ENCODE measurements at regions not wholly inside any gene's neighbourhood (a gene's known extent, or its start where the extent isn't known, plus 50 kb on each side); places are given as distances from the start of the nearest gene placed in this dataset.

- no peak for DNase-seq
Measured at GRCh38 chr7:52320610-52321009, 714.8 kb upstream of the POM121L12 start.

DNA sequence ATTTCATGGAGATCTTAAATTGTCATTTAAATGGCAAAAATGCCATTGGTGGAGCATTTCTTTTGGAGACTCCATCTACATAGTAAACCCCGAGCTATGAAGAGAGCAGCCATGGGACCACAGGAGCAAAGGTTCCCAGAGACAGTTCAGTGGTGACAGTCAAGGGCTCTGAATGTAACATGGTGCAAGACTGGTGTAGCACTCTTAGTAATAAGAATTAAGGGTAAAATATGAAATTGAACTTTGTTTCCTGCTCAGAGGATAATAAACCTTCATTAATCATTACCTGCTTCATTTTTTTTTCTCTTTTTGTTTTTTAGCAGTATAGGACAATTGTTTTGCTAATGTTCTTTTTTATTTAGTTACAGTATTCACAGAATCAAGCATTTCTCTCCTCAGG lies 717.5 kb upstream of the POM121L12 start:
- no peak for DNase-seq

- no peak for DNase-seq
Measured at GRCh38 chr7:52311886-52312285, 723.5 kb upstream of the POM121L12 start.

- DNase-seq = no peak
Measured at GRCh38 chr7:52309631-52310030, 725.8 kb upstream of the POM121L12 start.

- no peak for DNase-seq
Measured at GRCh38 chr7:52302765-52303520, 732.5 kb upstream of the POM121L12 start.

DNA sequence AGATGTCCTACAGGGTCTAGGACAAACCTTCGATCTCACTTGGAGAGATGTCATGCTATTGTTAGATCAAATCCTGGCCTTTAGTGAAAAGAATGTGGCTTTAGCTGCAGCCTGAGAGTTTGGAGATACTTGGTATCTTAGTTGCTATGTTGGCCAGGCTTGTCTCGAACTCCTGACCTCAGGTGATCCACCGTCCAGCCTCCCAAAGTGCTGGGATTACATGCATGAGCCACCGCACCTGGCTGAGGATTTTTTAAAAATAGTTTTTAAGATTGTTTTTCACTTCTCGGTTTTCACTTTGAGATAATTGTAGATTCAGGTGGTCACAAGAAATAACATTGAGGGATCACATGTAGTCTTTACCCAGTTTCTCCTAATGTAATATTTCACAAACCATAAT lies 738.3 kb upstream of the POM121L12 start:
- no peak for DNase-seq

- no peak for DNase-seq
Measured at GRCh38 chr7:52294942-52295341, 740.5 kb upstream of the POM121L12 start.

DNA sequence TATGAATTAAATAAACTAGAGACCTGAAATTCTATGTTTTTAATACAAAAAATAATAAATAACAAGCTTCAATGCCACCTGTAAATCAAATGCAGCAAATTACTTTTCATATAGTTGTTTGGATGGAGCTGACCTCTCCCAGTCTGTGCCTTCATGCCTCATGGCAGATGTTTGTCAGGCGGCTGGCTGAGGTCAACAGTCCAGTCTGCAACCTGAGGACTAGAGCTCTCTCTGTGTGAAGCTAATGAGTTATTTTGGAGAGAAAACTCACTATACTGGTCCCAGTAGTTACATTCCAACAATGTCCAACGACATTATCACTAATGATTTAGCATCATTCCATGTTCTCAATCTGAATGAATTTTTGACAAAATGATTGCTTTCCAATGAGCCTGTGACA lies 746.2 kb upstream of the POM121L12 start:
- DNase-seq = no peak

- no peak for DNase-seq
Measured at GRCh38 chr7:52287698-52288097, 747.7 kb upstream of the POM121L12 start.

DNA sequence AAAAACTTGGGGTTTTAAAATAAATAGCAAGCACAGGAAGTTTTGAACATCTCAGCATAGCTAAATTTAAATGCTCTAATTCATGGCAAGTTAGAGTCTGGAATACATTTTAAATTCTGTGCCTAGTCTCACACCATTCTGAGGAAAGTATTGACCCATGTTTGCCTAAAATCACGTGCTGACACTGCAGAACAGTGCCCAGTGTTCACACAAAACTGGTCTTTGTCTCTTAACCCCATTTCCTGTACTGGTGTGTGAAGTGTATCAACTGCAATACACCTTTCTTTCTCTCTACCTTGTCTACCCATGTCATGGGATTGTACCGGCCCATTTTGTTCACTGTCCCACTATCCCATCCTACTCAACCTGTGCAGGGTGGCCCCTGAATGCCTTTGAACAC lies 749.7 kb upstream of the POM121L12 start:
- no peak for DNase-seq

DNA sequence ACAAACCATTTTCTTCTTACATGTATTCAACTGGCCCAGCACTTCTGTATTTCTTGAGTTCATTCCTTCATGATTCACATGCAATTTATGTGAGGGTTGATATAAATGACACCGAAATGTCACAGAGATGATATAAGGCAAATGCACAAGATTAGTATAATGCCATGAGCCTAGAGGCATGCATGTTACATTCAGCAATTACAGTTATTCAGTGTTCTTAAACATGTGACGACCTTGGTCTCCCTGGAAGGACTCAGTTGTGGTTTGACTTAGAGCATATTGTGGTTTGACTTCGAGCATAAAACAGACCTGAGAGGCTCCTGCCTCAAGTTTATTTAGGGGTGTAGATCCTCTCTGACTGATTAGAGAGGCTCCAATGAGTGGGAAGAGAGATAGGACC lies 752.1 kb upstream of the POM121L12 start:
- no peak for DNase-seq

GRCh38 chr7:52273685-52274610 lies 761.5 kb upstream of the POM121L12 start:
- no peak for DNase-seq

DNA sequence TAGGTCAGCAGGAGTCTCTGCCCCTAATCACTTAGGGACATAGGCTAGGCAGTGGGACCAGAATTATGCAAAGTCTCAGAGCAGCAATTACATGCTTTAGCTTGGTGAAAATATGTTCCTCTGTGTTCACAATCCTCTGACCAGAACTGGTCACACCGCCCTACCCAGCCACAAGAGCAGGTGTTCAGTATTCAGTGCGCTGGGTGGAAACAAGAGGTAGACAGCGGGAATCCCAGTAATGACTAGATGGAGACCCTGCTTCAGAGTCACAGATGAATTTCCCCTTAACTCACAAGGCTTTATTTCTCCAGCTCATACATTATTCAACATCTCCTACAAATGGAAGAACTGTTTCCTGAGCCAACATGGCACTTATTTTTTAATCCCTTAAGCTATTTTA lies 763.7 kb upstream of the POM121L12 start:
- DNase-seq = no peak

- DNase-seq = no peak
Measured at GRCh38 chr7:52270301-52270700, 765.1 kb upstream of the POM121L12 start.

DNA sequence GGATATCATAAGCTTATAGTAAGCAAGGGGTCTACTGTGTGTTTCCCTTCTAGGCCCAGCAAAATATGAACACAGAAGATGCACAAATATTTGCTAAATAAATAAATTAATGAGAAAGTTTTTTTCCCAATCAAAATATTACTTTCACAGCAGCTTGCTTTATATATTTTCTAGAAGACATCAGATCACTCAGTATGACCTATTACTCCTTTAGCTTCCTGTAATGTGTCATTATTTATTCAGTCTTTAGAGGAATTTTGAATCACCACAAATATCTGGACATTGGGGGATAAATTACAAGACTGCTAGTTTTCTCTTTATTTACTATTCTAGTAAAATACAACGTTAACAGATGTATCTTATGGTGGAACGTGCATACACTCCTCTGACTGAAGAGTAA lies 765.8 kb upstream of the POM121L12 start:
- DNase-seq = no peak

- no peak for DNase-seq
Measured at GRCh38 chr7:52261057-52261456, 774.4 kb upstream of the POM121L12 start.

DNA sequence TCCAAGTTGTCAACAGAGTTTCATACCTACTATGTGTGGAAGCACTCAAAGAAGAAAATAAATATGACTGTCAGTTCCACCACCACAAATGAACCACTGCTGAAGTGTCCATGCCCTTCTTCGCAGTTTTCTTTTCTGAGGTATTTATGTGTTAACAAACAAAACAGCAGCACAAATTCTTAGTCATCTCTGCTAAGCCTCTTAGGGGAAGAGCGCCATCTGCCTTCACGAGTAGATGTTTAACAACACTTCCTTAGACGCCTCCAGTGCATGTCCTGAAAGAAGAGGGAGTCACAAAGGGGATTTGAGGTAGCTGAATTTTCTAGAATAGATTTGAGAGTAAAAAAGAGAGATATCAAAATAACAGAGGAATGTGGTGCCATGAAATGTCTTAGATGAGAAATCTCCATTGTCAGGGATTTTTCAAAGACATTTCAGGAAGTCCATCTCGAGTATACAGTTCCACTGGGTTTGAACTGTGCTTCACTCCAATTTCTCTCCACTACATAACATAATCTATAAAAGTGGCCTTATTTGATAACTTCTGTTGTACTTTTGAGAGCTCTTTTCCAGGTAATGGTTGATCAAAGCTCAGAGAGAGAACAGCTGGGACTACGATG lies 775.3 kb upstream of the POM121L12 start:
- no peak for DNase-seq

DNA sequence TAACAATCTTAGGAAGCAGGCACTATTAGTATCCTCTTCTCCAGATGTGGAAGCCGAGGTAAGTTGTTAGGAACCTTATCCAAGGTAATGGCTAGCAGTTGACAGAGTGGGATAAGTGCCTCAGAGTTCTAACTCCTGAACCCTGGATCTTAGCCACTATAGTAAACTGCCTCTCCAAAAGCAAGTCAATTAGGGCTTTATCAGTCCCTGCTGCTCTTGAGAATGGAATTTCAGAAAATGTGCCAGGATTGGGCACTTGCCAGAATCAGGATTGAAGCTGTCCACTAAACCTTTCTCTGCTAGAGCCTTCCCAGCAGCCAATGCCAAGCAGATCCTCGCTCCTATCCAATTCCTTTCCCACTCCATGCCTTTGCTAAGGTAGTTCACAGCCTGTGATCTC lies 777.5 kb upstream of the POM121L12 start:
- DNase-seq = no peak

DNA sequence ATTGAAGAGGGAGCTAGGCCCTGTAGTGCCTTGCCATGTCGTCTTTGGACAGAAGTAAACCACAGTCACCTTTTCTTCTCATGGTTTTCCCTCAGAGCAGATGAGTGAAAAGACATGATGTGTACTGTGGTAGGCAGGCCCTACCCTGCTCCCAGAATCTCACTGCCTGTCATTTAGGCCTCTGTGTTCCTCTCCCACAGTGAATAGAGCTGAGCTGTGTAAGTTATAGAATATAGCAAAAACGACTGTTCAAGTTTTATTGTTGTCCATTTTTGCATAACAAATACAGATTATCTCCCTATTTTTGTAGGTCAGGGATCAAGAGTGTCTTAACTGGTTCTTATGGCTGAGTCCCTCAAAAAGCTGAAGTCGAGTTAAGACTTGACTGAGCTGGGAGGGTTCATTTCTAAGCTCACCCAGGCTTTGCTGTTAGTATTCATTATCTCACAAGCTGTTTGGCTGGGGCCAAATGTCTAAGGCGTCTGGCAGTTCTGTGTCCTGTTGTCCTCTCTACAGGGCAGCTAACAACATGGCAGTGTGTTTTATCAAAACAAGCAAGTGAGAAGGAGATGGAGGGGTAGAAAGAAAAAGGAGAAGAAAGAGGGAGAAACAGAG lies 780.9 kb upstream of the POM121L12 start:
- no peak for DNase-seq

GRCh38 chr7:52253953-52254352 lies 781.5 kb upstream of the POM121L12 start:
- no peak for DNase-seq

DNA sequence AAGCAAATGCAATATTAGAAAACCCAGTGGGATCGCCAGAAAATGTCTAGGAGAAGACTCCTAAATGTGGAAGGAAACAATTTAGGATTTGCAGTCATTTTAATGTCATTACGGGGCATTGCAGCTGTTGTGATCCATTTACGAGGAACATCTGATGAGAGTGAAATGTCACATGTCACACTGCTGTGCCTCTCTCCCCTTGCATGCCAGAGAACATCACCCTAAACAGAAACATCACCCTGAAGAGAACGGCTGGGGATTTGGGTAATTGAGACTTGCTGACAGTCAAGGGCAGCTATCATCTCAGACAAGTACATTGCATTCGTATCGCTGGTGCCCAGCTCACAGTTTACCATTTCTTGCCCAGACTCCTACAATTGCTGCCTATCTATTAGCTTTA lies 785.7 kb upstream of the POM121L12 start:
- DNase-seq = no peak

GRCh38 chr7:52247518-52247917 lies 787.9 kb upstream of the POM121L12 start:
- DNase-seq = no peak

DNA sequence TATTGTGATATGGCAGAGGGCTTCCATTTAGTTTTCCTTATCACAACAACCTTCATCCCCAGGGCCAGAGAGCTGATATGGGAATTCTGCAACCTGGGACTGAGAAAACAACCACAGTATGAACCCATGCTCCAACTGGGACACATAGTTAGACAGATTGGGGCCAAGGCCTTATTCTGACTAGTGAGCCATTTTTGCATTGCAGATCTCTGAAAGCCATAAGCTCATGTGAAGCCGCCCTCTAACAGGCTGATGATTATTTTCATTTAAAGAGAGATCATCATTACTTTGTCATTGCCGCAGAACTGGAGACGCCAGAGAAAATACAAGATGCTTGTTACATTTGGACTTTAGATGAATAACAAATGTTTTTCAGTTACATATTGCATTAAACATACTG lies 791.7 kb upstream of the POM121L12 start:
- no peak for DNase-seq

All from bone marrow (tissue), 2 donors.